SU-DHL-6 (cell line): ENCODE measurements at regions not wholly inside any gene's neighbourhood (a gene's known extent, or its start where the extent isn't known, plus 50 kb on each side); places are given as distances from the start of the nearest gene placed in this dataset.

Experiments
- H2AFZ ChIP-seq: fragments of 200-600 bp; sonication (generic); 2 replicates; pipeline ENCODE4 v1.6.1; 2014; ENCODE audit warnings: low read depth, mild to moderate bottlenecking, moderate library complexity, mixed read lengths, antibody characterized with exemption, low read length; ENCODE audit not compliant: severe bottlenecking
- H3F3A ChIP-seq: fragments of 200-600 bp; shearing (Covaris generic); 2 replicates; pipeline ENCODE4 v1.6.0; 2016; ENCODE audit warnings: antibody characterized with exemption, mild to moderate bottlenecking; ENCODE audit not compliant: insufficient read depth
- H3K27ac ChIP-seq: fragments of 200-600 bp; sonication (generic); 2 replicates; pipeline ENCODE4 v1.5.1; 2016; ENCODE audit warnings: low read depth, mild to moderate bottlenecking, low read length, moderate library complexity, mixed read lengths
- H3K27me3 ChIP-seq: fragments of 200-600 bp; sonication (generic), shearing (Covaris generic); 2 replicates; pipeline ENCODE4 v1.6.0; 2014; ENCODE audit warnings: mild to moderate bottlenecking, low read length
- H3K36me3 ChIP-seq: fragments of 200-600 bp; sonication (generic); 2 replicates; pipeline ENCODE4 v1.6.1; 2014; ENCODE audit warnings: mild to moderate bottlenecking, low read length, mixed read lengths
- H3K4me2 ChIP-seq: fragments of 300-600, 200-600 bp; shearing (Covaris generic), sonication (generic); 2 replicates; pipeline ENCODE4 v1.6.0; 2014; ENCODE audit warnings: low read length, low read depth, mild to moderate bottlenecking; ENCODE audit not compliant: poor library complexity, severe bottlenecking
- H3K4me3 ChIP-seq: fragments of 200-600 bp; sonication (generic); 2 replicates; pipeline ENCODE4 v1.5.1; 2014; ENCODE audit warnings: antibody characterized with exemption, low read length, mild to moderate bottlenecking, mixed read lengths; ENCODE audit not compliant: insufficient read depth, poor library complexity, severe bottlenecking
- H3K79me2 ChIP-seq: fragments of 200-600 bp; sonication (generic); 2 replicates; pipeline ENCODE4 v1.6.1; 2014; ENCODE audit warnings: mild to moderate bottlenecking, low read length, moderate library complexity; ENCODE audit not compliant: insufficient read depth
- H3K9ac ChIP-seq: fragments of 200-600 bp; sonication (generic); 2 replicates; pipeline ENCODE4 v1.7.0; 2014; ENCODE audit warnings: mild to moderate bottlenecking, low read length
- H3K9me2 ChIP-seq: fragments of 200-600 bp; sonication (generic); replicated peaks from 2 replicates; pipeline ENCODE4 v1.6.1; 2014; ENCODE audit warnings: low read length; ENCODE audit not compliant: insufficient read depth
- H3K9me3 ChIP-seq: fragments of 200-600 bp; sonication (generic); 2 replicates; pipeline ENCODE4 v1.6.1; 2014; ENCODE audit warnings: low read length, mixed read lengths; ENCODE audit not compliant: insufficient read depth
- H4K20me1 ChIP-seq: fragments of 200-600 bp; sonication (generic); 2 replicates; pipeline ENCODE4 v1.6.1; 2014; ENCODE audit warnings: low read depth, mild to moderate bottlenecking, antibody characterized with exemption, low read length, moderate library complexity, mixed read lengths
- EZH2phosphoT487 ChIP-seq: fragments of 200-600 bp; sonication (generic), shearing (Covaris generic); conservative IDR thresholded peaks from 2 replicates; pipeline ENCODE4 v1.6.1; 2018; ENCODE audit warnings: mild to moderate bottlenecking, antibody characterized with exemption, low read length, moderate library complexity, mixed read lengths
- TF ChIP-seq, protein P1 (sequence below): fragments of 200-600 bp; sonication (generic); IDR thresholded peaks from one replicate; pipeline ENCODE4 v1.5.1; 2017; ENCODE audit warnings: antibody characterized with exemption, mild to moderate bottlenecking, low read length, moderate library complexity; ENCODE audit not compliant: insufficient read depth, poor library complexity, severe bottlenecking

DNA sequence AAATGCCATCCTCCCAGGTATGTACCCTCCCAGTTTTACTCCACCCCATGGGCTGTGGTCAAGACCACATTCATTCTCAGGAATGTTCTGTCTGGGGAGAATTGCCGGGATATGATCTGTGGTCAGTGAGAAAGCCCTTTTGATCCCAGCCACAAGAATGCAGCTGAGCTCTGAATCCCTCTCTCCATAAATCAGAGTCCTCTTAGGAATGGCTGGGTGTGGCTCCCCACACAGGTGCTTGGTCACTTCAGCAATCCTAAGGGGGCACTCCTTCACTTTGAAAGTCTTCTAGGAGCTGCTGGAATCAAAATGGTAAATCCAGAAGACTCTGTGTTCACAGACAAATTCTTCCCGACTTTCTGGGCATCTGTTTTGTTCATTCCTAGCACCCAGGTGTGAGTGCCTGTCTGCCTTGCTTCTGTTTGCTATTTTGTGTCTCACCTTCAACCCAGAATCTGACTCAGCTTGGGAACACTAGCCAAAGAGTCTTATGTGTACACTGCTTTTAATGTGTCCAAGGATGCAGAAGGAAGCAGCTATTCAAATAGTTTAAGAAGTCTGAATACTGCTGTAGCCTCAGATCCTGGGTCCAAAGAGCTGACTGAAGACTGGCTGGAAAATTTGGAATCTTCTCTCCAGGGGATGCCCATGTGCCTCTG lies 144.6 kb upstream of the CDKN3 start:
- no peaks in the 10 kb centered on the region for H4K20me1 ChIP-seq
- no peak for TF ChIP-seq EZH2phosphoT487
- TF ChIP-seq, protein P1, sequence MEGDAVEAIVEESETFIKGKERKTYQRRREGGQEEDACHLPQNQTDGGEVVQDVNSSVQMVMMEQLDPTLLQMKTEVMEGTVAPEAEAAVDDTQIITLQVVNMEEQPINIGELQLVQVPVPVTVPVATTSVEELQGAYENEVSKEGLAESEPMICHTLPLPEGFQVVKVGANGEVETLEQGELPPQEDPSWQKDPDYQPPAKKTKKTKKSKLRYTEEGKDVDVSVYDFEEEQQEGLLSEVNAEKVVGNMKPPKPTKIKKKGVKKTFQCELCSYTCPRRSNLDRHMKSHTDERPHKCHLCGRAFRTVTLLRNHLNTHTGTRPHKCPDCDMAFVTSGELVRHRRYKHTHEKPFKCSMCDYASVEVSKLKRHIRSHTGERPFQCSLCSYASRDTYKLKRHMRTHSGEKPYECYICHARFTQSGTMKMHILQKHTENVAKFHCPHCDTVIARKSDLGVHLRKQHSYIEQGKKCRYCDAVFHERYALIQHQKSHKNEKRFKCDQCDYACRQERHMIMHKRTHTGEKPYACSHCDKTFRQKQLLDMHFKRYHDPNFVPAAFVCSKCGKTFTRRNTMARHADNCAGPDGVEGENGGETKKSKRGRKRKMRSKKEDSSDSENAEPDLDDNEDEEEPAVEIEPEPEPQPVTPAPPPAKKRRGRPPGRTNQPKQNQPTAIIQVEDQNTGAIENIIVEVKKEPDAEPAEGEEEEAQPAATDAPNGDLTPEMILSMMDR, result no peak
- H3K4me2 ChIP-seq, result no peak overlapping the region
- H3K9ac ChIP-seq, result no peak overlapping the region
- no peaks in the 10 kb centered on the region for H3K36me3 ChIP-seq
- no peak overlapping the region for H3K4me3 ChIP-seq
- no peak overlapping the region for H2AFZ ChIP-seq
- H3K27ac ChIP-seq, result no peak overlapping the region
- no peaks in the 10 kb centered on the region for H3K79me2 ChIP-seq
- no peaks in the 10 kb centered on the region for H3K9me2 ChIP-seq
- H3K9me3 ChIP-seq, result no peaks in the 10 kb centered on the region
- H3F3A ChIP-seq, result no peaks in the 10 kb centered on the region
- H3K27me3 ChIP-seq, result no peaks in the 10 kb centered on the region

DNA sequence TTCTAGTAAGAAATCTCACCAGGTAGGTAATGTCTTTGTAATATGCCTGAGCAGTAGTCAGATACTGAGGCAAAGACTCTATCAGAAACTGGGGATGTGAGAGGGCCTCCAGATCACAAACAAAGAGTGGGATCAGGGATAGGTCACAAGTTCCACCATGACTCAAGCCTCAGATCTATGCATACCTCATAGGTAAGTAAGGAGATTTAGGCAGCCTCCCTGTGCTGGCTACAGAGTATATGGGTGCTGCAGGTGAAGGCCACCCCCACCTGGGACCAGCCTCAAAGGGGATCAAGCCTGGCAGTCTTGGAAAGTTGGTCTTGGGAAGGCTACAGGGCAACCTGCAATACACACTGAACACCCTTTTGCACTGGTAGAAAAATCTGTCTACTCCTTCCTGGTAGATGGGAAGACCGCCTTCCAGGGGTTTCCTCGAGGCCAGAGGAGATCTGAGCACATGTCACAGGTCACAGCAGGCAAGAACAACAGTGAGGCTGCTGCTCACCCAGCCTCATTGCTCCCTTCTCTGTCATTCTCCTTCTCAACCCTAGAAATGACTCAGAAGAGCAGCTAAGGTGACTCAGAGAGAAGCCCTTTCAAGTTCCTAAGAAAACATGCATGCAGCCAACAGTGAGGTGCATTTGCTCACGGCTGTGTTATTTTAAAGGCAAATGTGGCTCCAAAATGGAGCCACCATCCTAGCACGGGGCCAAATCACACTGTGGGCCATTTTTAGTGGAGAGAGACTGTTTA lies 143.4 kb upstream of the CDKN3 start:
- Histone ChIP-seq H3K79me2 (no peaks in the 10 kb centered on the region), H3K4me2 (no peak overlapping the region), H3K9ac (no peak overlapping the region), H3K9me2 (no peaks in the 10 kb centered on the region), H3K27ac (no peak overlapping the region), H4K20me1 (no peaks in the 10 kb centered on the region), H2AFZ (no peak overlapping the region), H3K9me3 (no peaks in the 10 kb centered on the region), H3F3A (no peaks in the 10 kb centered on the region), H3K27me3 (no peaks in the 10 kb centered on the region), H3K4me3 (no peak overlapping the region), H3K36me3 (no peaks in the 10 kb centered on the region)
- TF ChIP-seq, protein P1, result no peak
- no peak for TF ChIP-seq EZH2phosphoT487

DNA sequence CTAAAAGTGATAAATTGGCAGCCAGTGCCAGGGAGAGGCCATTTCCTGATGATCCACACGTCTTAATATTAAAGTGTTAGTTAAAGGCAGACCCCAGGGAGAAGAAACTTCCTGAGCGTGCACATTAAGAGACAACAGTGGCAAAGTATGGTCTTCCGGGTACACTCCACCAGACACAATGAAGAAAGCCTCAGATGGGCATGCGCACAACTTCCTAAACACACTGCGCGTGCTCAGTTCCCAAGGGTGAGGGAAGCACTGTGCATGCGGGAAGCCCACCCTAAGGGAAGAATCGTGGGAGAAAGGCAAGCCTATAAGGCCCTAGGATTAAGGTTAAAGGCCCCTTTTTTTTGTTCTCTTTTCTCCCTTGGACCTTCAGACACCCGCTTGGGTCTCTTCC lies 140.7 kb upstream of the CDKN3 start:
- Histone ChIP-seq H3K27ac (no peak overlapping the region), H4K20me1 (no peaks in the 10 kb centered on the region), H3K4me3 (no peak overlapping the region), H3K27me3 (no peaks in the 10 kb centered on the region), H3K9me3 (no peaks in the 10 kb centered on the region), H3F3A (no peaks in the 10 kb centered on the region), H2AFZ (no peak overlapping the region), H3K9me2 (no peaks in the 10 kb centered on the region), H3K36me3 (no peaks in the 10 kb centered on the region), H3K79me2 (no peaks in the 10 kb centered on the region), H3K9ac (no peak overlapping the region), H3K4me2 (no peak overlapping the region)
- TF ChIP-seq, protein P1, result no peak
- TF ChIP-seq EZH2phosphoT487, result no peak
